Stimulated activated CD8-positive, alpha-beta memory T cell treated with anti-CD3 and anti-CD28 coated beads, Interleukin-15, amount 100 ng/mL, for 48 hours (primary cell): ENCODE measurements at regions not wholly inside any gene's neighbourhood (a gene's known extent, or its start where the extent isn't known, plus 50 kb on each side); places are given as distances from the start of the nearest gene placed in this dataset.
"Not testable (repeated sequence)": the region's sequence is repeated elsewhere in the genome, so short reads cannot be mapped to it uniquely, and the experiment has no call there.

Experiments
- DNase-seq, 2 donors: peaks; one replicate each; pipeline ENCODE4 v3.0.0-alpha.2; 2020; ENCODE audit warnings: low read depth in 2 of 2

GRCh38 chr7:1342090-1342640, 109.5 kb downstream of the UNCX start:
- no peak for DNase-seq

- DNase-seq = no peak
Observed at GRCh38 chr7:1343551-1343950, 110.9 kb downstream of the UNCX start.

GRCh38 chr7:1344421-1344820, 111.7 kb downstream of the UNCX start:
- no peak for DNase-seq

GRCh38 chr7:1344981-1345701, 112.5 kb downstream of the UNCX start:
- no peak for DNase-seq

GRCh38 chr7:1345796-1346755, 113.2 kb downstream of the MICALL2 start:
- DNase-seq = no peak

GRCh38 chr7:1346851-1347250, 112.4 kb downstream of the MICALL2 start:
- no peak for DNase-seq

- DNase-seq = no peak
Observed at GRCh38 chr7:1348096-1348822, 111.0 kb downstream of the MICALL2 start.

- no peak for DNase-seq
Observed at GRCh38 chr7:1348823-1349335, 110.4 kb downstream of the MICALL2 start.

GRCh38 chr7:1349351-1349761, 109.9 kb downstream of the MICALL2 start:
- no peak for DNase-seq

- DNase-seq = no peak
Observed at GRCh38 chr7:1351881-1352625, 107.2 kb downstream of the MICALL2 start.

GRCh38 chr7:1352656-1353271, 106.5 kb downstream of the MICALL2 start:
- DNase-seq = no peak

- DNase-seq = no peak
Observed at GRCh38 chr7:1354661-1355567, 104.4 kb downstream of the MICALL2 start.

- DNase-seq = no peak
Observed at GRCh38 chr7:1355568-1356340, 103.5 kb downstream of the MICALL2 start.

GRCh38 chr7:1356853-1357252, 102.4 kb downstream of the MICALL2 start:
- DNase-seq = not testable (repeated sequence)

- not testable (repeated sequence) for DNase-seq
Observed at GRCh38 chr7:1357260-1357600, 102.0 kb downstream of the MICALL2 start.

GRCh38 chr7:1357601-1358271, 101.5 kb downstream of the MICALL2 start:
- DNase-seq = no peak

GRCh38 chr7:1358376-1359050, 100.8 kb downstream of the MICALL2 start:
- DNase-seq = no peak

- no peak for DNase-seq
Observed at GRCh38 chr7:1359051-1359400, 100.2 kb downstream of the MICALL2 start.
